Gastrocnemius medialis (tissue), 4 donors: ENCODE measurements at regions not wholly inside any gene's neighbourhood (a gene's known extent, or its start where the extent isn't known, plus 50 kb on each side); places are given as distances from the start of the nearest gene placed in this dataset.

Experiments used
- POLR2A ChIP-seq, 2 donors: fragments of 450-650 bp; IDR thresholded peaks; one replicate each; pipeline ENCODE4 v1.6.1; 2017; ENCODE audit warnings: antibody characterized with exemption in 2 of 2, mild to moderate bottlenecking in 2 of 2, moderate library complexity in 2 of 2
- TF ChIP-seq, protein P1 (sequence below), 5 experiments: fragments of 450-650 bp in 3 of 5; fragments of 200-600 bp in 2 of 5; sonication (generic) in 2 of 5; IDR thresholded peaks in 4 of 5; conservative IDR thresholded peaks in 1 of 5; 1 replicate in 4 of 5; 2 replicates in 1 of 5; pipeline ENCODE4 v1.5.1; 2016 to 2019; ENCODE audit warnings: antibody characterized with exemption in 5 of 5, mild to moderate bottlenecking in 3 of 5, moderate library complexity in 3 of 5

DNA sequence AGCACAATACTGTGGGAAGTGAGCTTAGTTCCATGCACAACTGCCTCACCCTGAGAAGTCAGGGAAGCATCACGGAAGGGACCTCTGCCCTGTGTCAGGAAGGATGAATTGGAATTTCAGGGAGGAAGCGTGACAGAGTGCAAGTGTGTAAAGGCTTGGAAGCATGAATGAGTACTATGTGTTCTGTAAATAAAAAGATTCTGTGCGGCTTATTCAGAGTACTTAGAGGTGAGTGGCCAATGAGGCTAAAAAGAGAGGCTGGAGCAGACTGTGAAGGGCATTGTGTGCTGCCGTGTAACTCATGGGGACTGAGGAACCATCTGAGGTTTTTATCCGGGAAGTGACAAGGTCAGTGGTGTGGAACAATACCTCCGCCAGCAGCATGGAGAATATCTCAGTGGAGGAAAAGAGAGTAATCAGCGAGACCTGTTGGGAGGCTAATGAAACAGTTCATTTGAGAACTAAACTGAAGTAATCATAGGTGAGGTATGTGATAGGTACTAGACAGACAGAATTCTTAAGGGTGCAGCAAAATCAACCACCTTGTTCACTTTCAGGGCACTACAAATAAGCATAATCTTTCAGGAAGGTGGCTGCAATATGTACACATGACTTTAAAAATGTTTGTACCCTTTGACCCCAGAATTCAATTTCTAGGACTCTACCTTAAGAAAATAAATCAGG is 64.9 kb upstream of the SPRED1 start:
- TF ChIP-seq, protein P1, sequence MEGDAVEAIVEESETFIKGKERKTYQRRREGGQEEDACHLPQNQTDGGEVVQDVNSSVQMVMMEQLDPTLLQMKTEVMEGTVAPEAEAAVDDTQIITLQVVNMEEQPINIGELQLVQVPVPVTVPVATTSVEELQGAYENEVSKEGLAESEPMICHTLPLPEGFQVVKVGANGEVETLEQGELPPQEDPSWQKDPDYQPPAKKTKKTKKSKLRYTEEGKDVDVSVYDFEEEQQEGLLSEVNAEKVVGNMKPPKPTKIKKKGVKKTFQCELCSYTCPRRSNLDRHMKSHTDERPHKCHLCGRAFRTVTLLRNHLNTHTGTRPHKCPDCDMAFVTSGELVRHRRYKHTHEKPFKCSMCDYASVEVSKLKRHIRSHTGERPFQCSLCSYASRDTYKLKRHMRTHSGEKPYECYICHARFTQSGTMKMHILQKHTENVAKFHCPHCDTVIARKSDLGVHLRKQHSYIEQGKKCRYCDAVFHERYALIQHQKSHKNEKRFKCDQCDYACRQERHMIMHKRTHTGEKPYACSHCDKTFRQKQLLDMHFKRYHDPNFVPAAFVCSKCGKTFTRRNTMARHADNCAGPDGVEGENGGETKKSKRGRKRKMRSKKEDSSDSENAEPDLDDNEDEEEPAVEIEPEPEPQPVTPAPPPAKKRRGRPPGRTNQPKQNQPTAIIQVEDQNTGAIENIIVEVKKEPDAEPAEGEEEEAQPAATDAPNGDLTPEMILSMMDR (IDR thresholded peaks at IDR 0.05 in 4 of 5, conservative IDR thresholded peaks at IDR 0.05 in 1 of 5) = no peak
- no peak for TF ChIP-seq POLR2A (IDR thresholded peaks at IDR 0.05)
